Erythroblast (primary cell): ENCODE measurements at regions not wholly inside any gene's neighbourhood (a gene's known extent, or its start where the extent isn't known, plus 50 kb on each side); places are given as distances from the start of the nearest gene placed in this dataset.

Experiments used
- GATA1 ChIP-seq: IDR thresholded peaks from 2 replicates; pipeline ENCODE4 v1.6.1; 2011; ENCODE audit warnings: low read depth, mild to moderate bottlenecking, control low read depth, low read length, moderate library complexity
- POLR2A ChIP-seq: IDR thresholded peaks from 2 replicates; pipeline ENCODE4 v1.6.1; 2011; ENCODE audit warnings: mild to moderate bottlenecking, low read length

DNA sequence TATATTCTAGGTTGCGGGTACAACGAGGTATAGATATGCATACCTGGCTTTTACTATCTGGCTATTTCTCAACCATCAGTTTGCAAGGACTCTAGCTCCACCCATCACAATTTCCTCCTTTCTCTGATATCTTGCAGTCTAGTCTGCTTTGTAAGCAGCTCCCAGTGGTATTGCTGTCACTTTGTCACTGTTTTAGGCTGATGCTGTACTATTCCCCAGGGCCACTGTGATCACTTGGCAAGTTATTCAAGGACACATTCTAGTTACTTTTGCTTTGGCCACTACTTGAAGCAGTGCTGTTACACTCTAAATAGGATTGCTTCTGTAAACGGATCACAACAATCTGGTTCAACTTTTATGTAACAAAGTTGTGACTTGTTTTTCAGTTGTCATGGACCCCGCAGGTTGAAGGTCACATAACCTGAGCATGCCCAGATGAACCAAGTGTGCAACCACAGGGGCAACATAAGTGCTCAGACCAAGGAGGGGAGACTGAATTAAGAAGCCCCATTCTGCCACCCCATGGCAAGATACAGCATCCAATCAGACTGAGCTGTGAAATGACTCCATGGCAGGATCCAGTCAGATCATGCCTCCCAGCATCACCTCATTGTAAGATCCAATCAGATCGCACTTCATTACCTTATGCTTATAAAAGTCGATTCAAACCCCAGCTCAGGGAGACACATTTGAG lies 588.4 kb upstream of the CITED2 start:
- TF ChIP-seq POLR2A (no peak), GATA1 (no peak)
